DOHH2 (cell line): ENCODE measurements at regions not wholly inside any gene's neighbourhood (a gene's known extent, or its start where the extent isn't known, plus 50 kb on each side); places are given as distances from the start of the nearest gene placed in this dataset.

Experiments used
- H3F3A ChIP-seq: fragments of 200-600 bp; sonication (generic), shearing (Covaris generic); 2 replicates; pipeline ENCODE4 v1.6.0; 2016; ENCODE audit warnings: antibody characterized with exemption, mild to moderate bottlenecking; ENCODE audit not compliant: control insufficient read depth, insufficient read depth
- H3K27ac ChIP-seq: fragments of 200-600 bp; sonication (generic); 2 replicates; pipeline ENCODE4 v1.5.1; 2014; ENCODE audit warnings: low read depth, mild to moderate bottlenecking, low read length, moderate library complexity
- H3K27me3 ChIP-seq: fragments of 200-600 bp; sonication (generic); 2 replicates; pipeline ENCODE4 v1.6.1; 2014; ENCODE audit warnings: mild to moderate bottlenecking, low read length, mixed read lengths; ENCODE audit not compliant: control insufficient read depth
- H3K36me3 ChIP-seq: fragments of 200-600 bp; sonication (generic); 2 replicates; pipeline ENCODE4 v1.6.1; 2014; ENCODE audit warnings: mild to moderate bottlenecking, low read length, moderate library complexity, mixed read lengths; ENCODE audit not compliant: control insufficient read depth
- H3K4me1 ChIP-seq: fragments of 200-600 bp; sonication (generic); 2 replicates; pipeline ENCODE4 v1.6.1; 2014; ENCODE audit warnings: mild to moderate bottlenecking, low read length, mixed read lengths; ENCODE audit not compliant: control insufficient read depth
- H3K4me2 ChIP-seq: fragments of 200-600 bp; sonication (generic); 2 replicates; pipeline ENCODE4 v1.6.0; 2014; ENCODE audit warnings: mild to moderate bottlenecking, low read length, moderate library complexity
- H3K4me3 ChIP-seq: fragments of 200-600 bp; sonication (generic); 2 replicates; pipeline ENCODE4 v1.5.1; 2014; ENCODE audit warnings: mild to moderate bottlenecking, low read length, mixed read lengths
- H3K79me2 ChIP-seq: fragments of 200-600 bp; sonication (generic); 2 replicates; pipeline ENCODE4 v1.6.1; 2014; ENCODE audit warnings: mild to moderate bottlenecking, low read length, mixed read lengths; ENCODE audit not compliant: control insufficient read depth
- H3K9me2 ChIP-seq: fragments of 200-600 bp; sonication (generic); replicated peaks from 2 replicates; pipeline ENCODE4 v1.6.1; 2014; ENCODE audit warnings: mild to moderate bottlenecking, low read length, mixed read lengths; ENCODE audit not compliant: control insufficient read depth
- H3K9me3 ChIP-seq: fragments of 200-600 bp; sonication (generic); 2 replicates; pipeline ENCODE4 v1.6.1; 2014; ENCODE audit warnings: antibody characterized with exemption, low read length, mixed read lengths; ENCODE audit not compliant: control insufficient read depth, insufficient read depth
- H4K20me1 ChIP-seq: fragments of 200-600 bp; sonication (generic); 2 replicates; pipeline ENCODE4 v1.6.0; 2014; ENCODE audit warnings: low read depth, mild to moderate bottlenecking, antibody characterized with exemption, low read length, moderate library complexity; ENCODE audit not compliant: control insufficient read depth, insufficient read depth
- EZH2phosphoT487 ChIP-seq: fragments of 200-600 bp; sonication (generic); IDR thresholded peaks from 2 replicates; pipeline ENCODE4 v1.6.1; 2017; ENCODE audit warnings: borderline replicate concordance, mild to moderate bottlenecking, antibody characterized with exemption, low read length, moderate library complexity, mixed read lengths
- TF ChIP-seq, protein P1 (sequence below): fragments of 200-600 bp; sonication (generic); IDR thresholded peaks from one replicate; pipeline ENCODE4 v1.5.1; 2014; ENCODE audit warnings: antibody characterized with exemption, mild to moderate bottlenecking, low read depth, low read length; ENCODE audit not compliant: poor library complexity, severe bottlenecking

DNA sequence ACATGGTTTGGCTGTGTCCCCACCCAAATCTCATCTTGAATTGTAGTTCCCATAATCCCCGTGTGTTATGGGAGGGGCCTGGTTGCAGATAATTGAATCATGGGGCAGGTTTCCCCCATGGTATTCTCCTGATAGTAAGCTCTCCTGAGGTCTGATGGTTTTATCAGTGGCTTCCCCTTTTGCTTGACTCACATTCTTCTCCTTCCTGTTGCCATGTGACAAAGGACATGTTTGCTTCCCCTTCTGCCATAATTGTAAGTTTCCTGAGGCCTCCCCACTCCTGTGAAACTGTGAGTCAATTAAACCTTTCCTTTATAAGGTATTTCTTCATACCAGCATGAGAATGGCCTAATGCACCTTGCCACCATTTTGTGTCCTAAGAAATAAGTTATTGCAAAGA, 415.0 kb downstream of the COL11A1 start:
- Histone ChIP-seq H3K9me3 (no peaks in the 10 kb centered on the region), H3K4me2 (no peak overlapping the region), H3K27me3 (no peaks in the 10 kb centered on the region), H3K36me3 (no peaks in the 10 kb centered on the region), H3K4me3 (no peak overlapping the region), H3K79me2 (no peaks in the 10 kb centered on the region), H3F3A (no peaks in the 10 kb centered on the region), H3K27ac (no peak overlapping the region), H3K4me1 (no peaks in the 10 kb centered on the region), H4K20me1 (no peaks in the 10 kb centered on the region), H3K9me2 (no peaks in the 10 kb centered on the region)
- TF ChIP-seq, protein P1, sequence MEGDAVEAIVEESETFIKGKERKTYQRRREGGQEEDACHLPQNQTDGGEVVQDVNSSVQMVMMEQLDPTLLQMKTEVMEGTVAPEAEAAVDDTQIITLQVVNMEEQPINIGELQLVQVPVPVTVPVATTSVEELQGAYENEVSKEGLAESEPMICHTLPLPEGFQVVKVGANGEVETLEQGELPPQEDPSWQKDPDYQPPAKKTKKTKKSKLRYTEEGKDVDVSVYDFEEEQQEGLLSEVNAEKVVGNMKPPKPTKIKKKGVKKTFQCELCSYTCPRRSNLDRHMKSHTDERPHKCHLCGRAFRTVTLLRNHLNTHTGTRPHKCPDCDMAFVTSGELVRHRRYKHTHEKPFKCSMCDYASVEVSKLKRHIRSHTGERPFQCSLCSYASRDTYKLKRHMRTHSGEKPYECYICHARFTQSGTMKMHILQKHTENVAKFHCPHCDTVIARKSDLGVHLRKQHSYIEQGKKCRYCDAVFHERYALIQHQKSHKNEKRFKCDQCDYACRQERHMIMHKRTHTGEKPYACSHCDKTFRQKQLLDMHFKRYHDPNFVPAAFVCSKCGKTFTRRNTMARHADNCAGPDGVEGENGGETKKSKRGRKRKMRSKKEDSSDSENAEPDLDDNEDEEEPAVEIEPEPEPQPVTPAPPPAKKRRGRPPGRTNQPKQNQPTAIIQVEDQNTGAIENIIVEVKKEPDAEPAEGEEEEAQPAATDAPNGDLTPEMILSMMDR, result no peak
- TF ChIP-seq EZH2phosphoT487, result no peak

DNA sequence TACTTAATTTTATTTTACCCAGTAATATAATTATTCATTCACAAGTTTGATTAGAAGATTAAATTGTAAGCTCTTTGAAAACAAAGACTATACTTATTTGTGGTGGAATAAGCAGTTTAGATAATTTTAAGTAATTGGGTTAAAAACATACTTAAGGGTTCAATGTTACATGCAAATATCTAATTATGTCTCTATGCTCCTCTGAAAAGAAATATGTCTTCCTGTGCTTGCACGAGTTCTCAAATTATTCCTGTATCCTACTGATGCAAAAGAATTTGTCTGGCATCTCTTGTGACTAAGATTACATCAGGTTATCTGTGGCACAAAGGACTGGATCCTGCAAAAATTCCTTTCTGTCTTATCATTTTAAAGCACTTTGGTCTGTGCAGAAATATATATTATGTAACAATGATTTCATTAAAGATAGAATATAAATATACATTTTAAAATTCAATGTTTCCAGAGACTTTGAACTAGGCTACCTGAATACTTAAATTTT, 416.7 kb downstream of the COL11A1 start:
- no peaks in the 10 kb centered on the region for H3K4me1 ChIP-seq
- no peaks in the 10 kb centered on the region for H3K36me3 ChIP-seq
- no peak for TF ChIP-seq EZH2phosphoT487
- TF ChIP-seq, protein P1, result no peak
- H3K4me3 ChIP-seq, result no peak overlapping the region
- no peaks in the 10 kb centered on the region for H3F3A ChIP-seq
- no peak overlapping the region for H3K4me2 ChIP-seq
- no peaks in the 10 kb centered on the region for H3K9me3 ChIP-seq
- H4K20me1 ChIP-seq, result no peaks in the 10 kb centered on the region
- H3K79me2 ChIP-seq, result no peaks in the 10 kb centered on the region
- H3K9me2 ChIP-seq, result no peaks in the 10 kb centered on the region
- no peak overlapping the region for H3K27ac ChIP-seq
- no peaks in the 10 kb centered on the region for H3K27me3 ChIP-seq

DNA sequence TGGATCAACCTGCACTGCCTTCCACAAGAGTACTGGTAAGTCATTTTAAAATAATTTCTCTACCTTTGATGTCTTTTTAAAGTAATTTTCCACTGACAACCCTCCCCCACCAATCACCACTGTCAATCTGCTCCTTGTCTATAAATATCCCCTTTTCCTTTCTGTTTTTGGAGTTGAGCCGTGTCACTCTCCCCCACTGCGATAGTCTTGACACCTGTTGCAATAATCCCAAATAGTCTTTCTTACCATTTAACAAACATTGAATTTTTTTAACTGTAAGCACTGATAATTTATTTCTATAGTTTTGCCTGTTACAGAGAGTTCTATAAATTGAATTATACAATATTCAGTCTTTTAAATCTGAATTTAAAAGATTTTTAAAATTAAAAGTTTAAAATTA, 420.9 kb downstream of the COL11A1 start:
- Histone ChIP-seq H3K9me3 (no peaks in the 10 kb centered on the region), H3K4me3 (no peak overlapping the region), H3K27me3 (no peaks in the 10 kb centered on the region), H3K36me3 (no peaks in the 10 kb centered on the region), H3K27ac (no peak overlapping the region), H4K20me1 (no peaks in the 10 kb centered on the region), H3K9me2 (no peaks in the 10 kb centered on the region), H3K4me1 (no peaks in the 10 kb centered on the region), H3K4me2 (no peak overlapping the region), H3K79me2 (no peaks in the 10 kb centered on the region), H3F3A (no peaks in the 10 kb centered on the region)
- TF ChIP-seq, protein P1, result no peak
- TF ChIP-seq EZH2phosphoT487, result no peak
